ENCODE measurements at regions not wholly inside any gene's neighbourhood (a gene's known extent, or its start where the extent isn't known, plus 50 kb on each side); places are given as distances from the start of the nearest gene placed in this dataset.

DNA sequence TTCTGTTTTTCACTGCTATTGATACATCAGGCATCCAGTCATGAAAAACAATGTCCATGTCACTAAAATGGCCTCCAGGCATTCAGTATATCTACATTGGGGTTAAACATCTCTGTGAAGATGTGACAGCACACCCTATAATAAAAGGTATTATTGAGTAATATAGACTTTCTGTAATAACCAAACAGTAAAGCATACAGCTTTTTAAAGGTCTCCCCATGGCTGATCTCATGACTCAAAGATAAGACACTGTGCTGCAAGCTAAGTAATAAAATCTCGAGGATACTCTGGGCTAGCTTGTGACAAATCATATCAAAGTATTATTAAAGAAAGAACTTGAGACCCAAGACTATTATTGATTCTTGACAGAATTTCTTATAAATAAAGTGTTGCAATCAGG, 613.1 kb upstream of the PKN2 start:
- no peaks in the 10 kb centered on the region for H3K4me1 Mint-ChIP-seq (ENCODE audit: low read depth)
- CTCF ChIA-PET: no interaction called here
- DNase-seq: no peak

GRCh38 chr1:88074661-88075060, 609.4 kb upstream of the PKN2 start:
- Mint-ChIP-seq H3K4me3 (no peak overlapping the region), H3K4me1 (ENCODE audit: low read depth) (no peaks in the 10 kb centered on the region), H3K27me3 (peaks cover 2% of the 10 kb centered on the region), H3K9me3 (no peaks in the 10 kb centered on the region), H3K36me3 (no peaks in the 10 kb centered on the region), H3K27ac (no peak overlapping the region)
- intact Hi-C loops (cut with micrococcal nuclease): no loop called here
- no peak for DNase-seq
- CTCF ChIA-PET: no interaction called here
- POLR2A ChIA-PET: no interaction called here

More for the DNA sequence above, 613.1 kb upstream of the PKN2 start:
- H3K4me3 Mint-ChIP-seq: no peak overlapping the region
- no peaks in the 10 kb centered on the region for H3K9me3 Mint-ChIP-seq
- no peak overlapping the region for H3K27ac Mint-ChIP-seq
- intact Hi-C loops (cut with micrococcal nuclease): no loop called here
- no peaks in the 10 kb centered on the region for H3K36me3 Mint-ChIP-seq
- peaks cover 4% of the 10 kb centered on the region for H3K27me3 Mint-ChIP-seq
- POLR2A ChIA-PET: no interaction called here

GRCh38 chr1:88075813-88076212, 608.3 kb upstream of the PKN2 start:
- Mint-ChIP-seq H3K27me3 (peaks cover under 1% of the 10 kb centered on the region), H3K36me3 (no peaks in the 10 kb centered on the region), H3K4me3 (no peak overlapping the region), H3K4me1 (ENCODE audit: low read depth) (no peaks in the 10 kb centered on the region), H3K9me3 (no peaks in the 10 kb centered on the region), H3K27ac (no peak overlapping the region)
- intact Hi-C loops (cut with micrococcal nuclease): no loop called here
- CTCF ChIA-PET: no interaction called here
- no peak for DNase-seq
- POLR2A ChIA-PET: interaction anchor here (0.5 kb wide), 1 partner anchor 630 kb away, joined by 4 read pairs; no protein-coding TSS in a partner anchor

GRCh38 chr1:88079036-88079435, 605.0 kb upstream of the PKN2 start:
- Mint-ChIP-seq H3K27ac (no peak overlapping the region), H3K4me3 (no peak overlapping the region), H3K27me3 (no peaks in the 10 kb centered on the region), H3K9me3 (no peaks in the 10 kb centered on the region), H3K4me1 (ENCODE audit: low read depth) (no peaks in the 10 kb centered on the region), H3K36me3 (no peaks in the 10 kb centered on the region)
- intact Hi-C loops (cut with micrococcal nuclease): no loop called here
- DNase-seq: no peak
- CTCF ChIA-PET: no interaction called here
- POLR2A ChIA-PET: no interaction called here

DNA sequence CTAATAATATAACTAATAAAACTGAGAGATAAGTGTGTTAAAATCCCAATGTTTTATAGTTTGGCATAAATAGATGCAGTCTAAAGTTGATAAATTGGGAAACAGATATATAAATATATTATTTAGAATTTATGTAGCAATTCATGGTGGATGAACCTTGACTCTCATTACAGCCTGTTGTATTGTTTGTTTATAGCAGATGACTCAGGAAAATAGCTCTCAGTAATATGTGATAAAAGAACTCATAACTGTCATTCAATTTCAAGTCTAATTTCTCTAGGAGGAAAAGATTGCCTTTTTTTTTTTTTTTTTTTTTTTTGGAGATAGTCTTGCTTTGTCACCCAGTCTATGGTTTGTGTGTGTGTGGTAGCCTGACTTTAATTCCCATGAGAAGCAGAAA, 603.2 kb upstream of the PKN2 start:
- CTCF ChIA-PET: no interaction called here
- no peaks in the 10 kb centered on the region for H3K4me1 Mint-ChIP-seq (ENCODE audit: low read depth)
- intact Hi-C loops (cut with micrococcal nuclease): no loop called here
- H3K4me3 Mint-ChIP-seq: no peak overlapping the region
- no peaks in the 10 kb centered on the region for H3K27me3 Mint-ChIP-seq
- DNase-seq: no peak
- H3K27ac Mint-ChIP-seq: no peak overlapping the region
- no peaks in the 10 kb centered on the region for H3K36me3 Mint-ChIP-seq
- peaks cover 10% of the 10 kb centered on the region for H3K9me3 Mint-ChIP-seq
- POLR2A ChIA-PET: no interaction called here

- Mint-ChIP-seq H3K9me3 (peaks cover 21% of the 10 kb centered on the region), H3K4me3 (no peak overlapping the region), H3K4me1 (ENCODE audit: low read depth) (no peaks in the 10 kb centered on the region), H3K27ac (no peak overlapping the region), H3K36me3 (no peaks in the 10 kb centered on the region), H3K27me3 (peaks cover 4% of the 10 kb centered on the region)
- CTCF ChIA-PET: no interaction called here
- DNase-seq: no peak
- intact Hi-C loops (cut with micrococcal nuclease): no loop called here
- POLR2A ChIA-PET: no interaction called here
Measured at GRCh38 chr1:88088481-88088880, 595.6 kb upstream of the PKN2 start.

DNA sequence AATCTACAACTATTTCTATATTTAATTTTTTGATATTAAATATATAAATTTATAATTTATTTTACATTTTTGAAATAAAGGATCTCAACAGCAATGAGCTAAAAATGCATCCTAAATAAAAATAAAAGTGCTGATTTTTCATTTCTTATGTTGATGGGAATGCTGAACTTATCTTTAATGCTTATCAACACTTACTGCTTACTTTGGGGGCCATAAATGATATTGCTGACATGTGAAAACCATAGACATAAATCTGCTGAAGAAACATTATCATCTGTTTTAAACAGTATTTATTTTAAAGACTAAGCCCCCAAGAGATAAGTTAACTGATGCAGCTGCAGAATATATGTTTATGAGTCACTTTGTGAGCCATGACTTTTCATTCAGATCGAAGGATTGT, 594.1 kb upstream of the PKN2 start:
- Mint-ChIP-seq H3K36me3 (no peaks in the 10 kb centered on the region), H3K27me3 (peaks cover 4% of the 10 kb centered on the region), H3K27ac (no peak overlapping the region), H3K4me1 (ENCODE audit: low read depth) (no peaks in the 10 kb centered on the region), H3K4me3 (no peak overlapping the region), H3K9me3 (peaks cover 18% of the 10 kb centered on the region)
- DNase-seq: no peak
- CTCF ChIA-PET: no interaction called here
- POLR2A ChIA-PET: no interaction called here
- intact Hi-C loops (cut with micrococcal nuclease): no loop called here

GRCh38 chr1:88098881-88099280, 585.2 kb upstream of the PKN2 start:
- POLR2A ChIA-PET: no interaction called here
- CTCF ChIA-PET: no interaction called here
- Mint-ChIP-seq H3K27me3 (no peaks in the 10 kb centered on the region), H3K36me3 (no peaks in the 10 kb centered on the region), H3K4me1 (ENCODE audit: low read depth) (no peaks in the 10 kb centered on the region), H3K9me3 (no peaks in the 10 kb centered on the region), H3K4me3 (no peak overlapping the region), H3K27ac (no peak overlapping the region)
- intact Hi-C loops (cut with micrococcal nuclease): no loop called here
- DNase-seq: no peak

GRCh38 chr1:88101041-88101440, 583.0 kb upstream of the PKN2 start:
- H3K27ac Mint-ChIP-seq: no peak overlapping the region
- no peak overlapping the region for H3K4me3 Mint-ChIP-seq
- H3K9me3 Mint-ChIP-seq: no peaks in the 10 kb centered on the region
- CTCF ChIA-PET: no interaction called here
- no peaks in the 10 kb centered on the region for H3K4me1 Mint-ChIP-seq (ENCODE audit: low read depth)
- no peak for DNase-seq
- H3K27me3 Mint-ChIP-seq: no peaks in the 10 kb centered on the region
- intact Hi-C loops (cut with micrococcal nuclease): no loop called here
- POLR2A ChIA-PET: no interaction called here
- H3K36me3 Mint-ChIP-seq: no peaks in the 10 kb centered on the region

- intact Hi-C loops (cut with micrococcal nuclease): no loop called here
- H3K9me3 Mint-ChIP-seq: no peaks in the 10 kb centered on the region
- POLR2A ChIA-PET: no interaction called here
- H3K27me3 Mint-ChIP-seq: no peaks in the 10 kb centered on the region
- DNase-seq: no peak
- no peaks in the 10 kb centered on the region for H3K4me1 Mint-ChIP-seq (ENCODE audit: low read depth)
- CTCF ChIA-PET: no interaction called here
- H3K36me3 Mint-ChIP-seq: no peaks in the 10 kb centered on the region
- H3K4me3 Mint-ChIP-seq: no peak overlapping the region
- no peak overlapping the region for H3K27ac Mint-ChIP-seq
Measured at GRCh38 chr1:88104236-88104635, 579.8 kb upstream of the PKN2 start.

GRCh38 chr1:88104886-88105285, 579.2 kb upstream of the PKN2 start:
- no peak for DNase-seq
- POLR2A ChIA-PET: no interaction called here

DNA sequence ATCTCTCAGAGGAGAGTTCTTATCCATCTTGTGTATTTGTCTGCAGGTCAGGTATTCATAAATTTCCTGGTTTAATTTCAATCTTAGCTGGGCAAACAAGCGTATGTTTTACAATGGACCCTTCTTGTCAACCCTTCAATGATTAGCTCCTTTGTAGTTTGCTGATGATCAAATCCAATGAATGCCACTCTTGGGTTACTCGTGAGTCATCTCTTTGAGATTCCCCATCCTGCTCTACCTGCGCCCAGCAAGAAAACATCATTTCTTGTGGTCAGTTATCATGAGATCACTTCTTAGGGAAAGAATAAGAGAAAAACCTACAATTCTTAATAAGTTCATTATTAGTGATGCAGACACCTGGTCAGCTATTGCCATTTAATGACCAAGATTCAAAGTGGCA, 572.3 kb upstream of the PKN2 start:
- no peak overlapping the region for H3K4me3 Mint-ChIP-seq
- no peaks in the 10 kb centered on the region for H3K9me3 Mint-ChIP-seq
- peaks cover 3% of the 10 kb centered on the region for H3K27me3 Mint-ChIP-seq
- H3K27ac Mint-ChIP-seq: no peak overlapping the region
- CTCF ChIA-PET: no interaction called here
- POLR2A ChIA-PET: no interaction called here
- no peaks in the 10 kb centered on the region for H3K36me3 Mint-ChIP-seq
- H3K4me1 Mint-ChIP-seq (ENCODE audit: low read depth): no peaks in the 10 kb centered on the region
- intact Hi-C loops (cut with micrococcal nuclease): no loop called here
- DNase-seq: no peak

More at GRCh38 chr1:88104886-88105285, 579.2 kb upstream of the PKN2 start:
- Mint-ChIP-seq H3K9me3 (no peaks in the 10 kb centered on the region), H3K27ac (no peak overlapping the region), H3K4me1 (ENCODE audit: low read depth) (no peaks in the 10 kb centered on the region), H3K36me3 (no peaks in the 10 kb centered on the region), H3K4me3 (no peak overlapping the region), H3K27me3 (peaks cover 2% of the 10 kb centered on the region)
- CTCF ChIA-PET: no interaction called here
- intact Hi-C loops (cut with micrococcal nuclease): no loop called here

DNA sequence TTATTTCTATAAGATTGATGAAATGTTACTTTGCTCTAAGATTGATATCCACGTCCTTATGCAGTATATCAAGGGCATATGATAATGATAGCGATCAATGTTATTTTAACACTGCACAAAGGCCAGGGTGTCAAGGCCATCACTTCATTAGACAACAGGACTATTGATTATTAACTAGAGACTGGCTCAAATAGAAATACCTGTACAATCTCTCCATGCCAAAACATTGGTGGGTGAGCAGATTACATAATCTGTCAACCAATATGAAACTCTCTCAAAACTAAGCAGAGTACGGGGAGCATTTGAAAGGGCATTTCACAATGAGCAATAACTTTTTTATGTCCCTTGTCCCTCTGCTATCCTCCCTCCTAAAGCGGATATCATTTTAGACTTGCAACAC, 566.5 kb upstream of the PKN2 start:
- ChIA-PET POLR2A (no interaction called here), CTCF (no interaction called here)
- Mint-ChIP-seq H3K27ac (no peak overlapping the region), H3K4me3 (no peak overlapping the region), H3K9me3 (no peaks in the 10 kb centered on the region), H3K4me1 (ENCODE audit: low read depth) (no peaks in the 10 kb centered on the region), H3K27me3 (peaks cover 3% of the 10 kb centered on the region), H3K36me3 (no peaks in the 10 kb centered on the region)
- intact Hi-C loops (cut with micrococcal nuclease): no loop called here
- no peak for DNase-seq

DNA sequence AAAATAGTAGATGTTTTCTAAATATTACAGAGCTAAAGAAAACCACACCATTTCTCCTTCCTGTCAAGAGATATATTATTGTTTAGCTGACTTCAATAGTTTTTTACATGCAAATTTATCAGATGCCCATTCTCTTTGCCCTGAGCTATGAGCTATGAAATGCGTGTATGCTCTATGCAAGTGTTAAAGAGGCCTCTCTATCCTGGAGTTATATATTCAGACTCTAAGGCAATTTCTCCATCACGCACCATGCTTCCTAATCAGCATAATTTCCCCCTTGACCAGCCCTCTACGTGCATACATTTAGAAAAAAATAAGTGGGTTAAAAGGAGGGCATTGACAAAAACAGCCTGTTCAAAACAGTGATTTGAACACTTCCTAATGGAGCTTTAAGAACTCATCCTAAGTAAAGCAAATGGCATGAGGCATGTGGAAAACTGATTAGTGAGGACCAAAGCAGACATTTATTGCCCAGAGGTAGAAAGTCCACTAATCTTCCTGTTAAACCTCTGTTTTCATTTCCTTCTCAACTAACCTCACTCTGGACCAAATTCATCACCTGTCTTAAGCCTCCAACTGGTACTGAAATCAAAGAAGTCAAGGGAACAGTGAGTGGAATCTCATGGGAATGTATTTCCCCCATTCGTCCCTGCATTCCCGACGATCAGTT, 565.8 kb upstream of the PKN2 start:
- CTCF ChIA-PET: no interaction called here
- Mint-ChIP-seq H3K27ac (no peak overlapping the region), H3K4me3 (no peak overlapping the region), H3K27me3 (peaks cover 3% of the 10 kb centered on the region), H3K9me3 (no peaks in the 10 kb centered on the region), H3K36me3 (no peaks in the 10 kb centered on the region), H3K4me1 (ENCODE audit: low read depth) (no peaks in the 10 kb centered on the region)
- intact Hi-C loops (cut with micrococcal nuclease): no loop called here
- POLR2A ChIA-PET: no interaction called here
- DNase-seq: no peak

Data from activated CD4-positive, alpha-beta memory T cell treated with anti-CD3 and anti-CD28 coated beads for 36 hours (primary cell).